NCI-H460 (cell line): ENCODE measurements at regions not wholly inside any gene's neighbourhood (a gene's known extent, or its start where the extent isn't known, plus 50 kb on each side); places are given as distances from the start of the nearest gene placed in this dataset.

ENCODE experiments used
- DNase-seq: peaks from one replicate; pipeline ENCODE4 v3.0.0-alpha.2; 2016; ENCODE audit warnings: low read depth; ENCODE audit errors: extremely low read depth

DNA sequence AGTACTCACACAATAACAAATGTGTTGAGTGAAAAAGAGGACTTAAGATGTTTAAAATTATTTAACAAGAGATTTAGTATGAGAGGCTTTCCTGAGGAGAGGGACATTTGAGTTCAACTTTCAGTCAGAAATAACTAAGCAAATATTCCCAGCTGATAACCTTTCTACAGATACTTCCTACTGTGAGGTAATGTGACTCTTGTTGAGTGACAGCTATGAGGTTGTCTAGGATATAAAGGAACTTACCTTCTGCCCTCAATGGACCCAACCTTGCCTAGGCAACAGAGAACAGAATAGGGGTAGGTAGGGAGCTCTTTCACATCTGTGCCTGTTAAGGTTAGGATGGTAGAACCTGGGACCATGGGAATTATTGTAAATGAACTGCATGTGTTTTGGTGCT lies 54.7 kb downstream of the GLUD2 start:
- no peak for DNase-seq

DNA sequence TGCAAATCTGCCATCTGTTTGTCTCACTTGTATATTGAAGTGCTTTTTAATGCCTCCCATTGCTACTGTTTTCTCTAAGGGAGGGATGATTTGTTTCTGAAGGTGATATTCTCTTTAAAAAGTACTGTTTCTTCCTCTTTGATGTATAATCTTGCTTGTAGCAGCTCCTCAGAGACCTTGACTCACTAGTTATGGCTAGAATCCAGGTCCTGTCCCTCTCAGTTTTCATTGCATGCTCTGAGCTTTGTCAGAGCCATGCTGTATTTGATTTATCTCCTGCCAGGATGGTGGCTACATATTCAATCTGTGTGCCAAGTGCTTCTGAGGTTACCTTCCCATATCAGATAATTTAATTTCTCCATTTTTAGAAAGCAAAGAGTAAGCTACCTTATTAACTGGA lies 56.0 kb downstream of the GLUD2 start:
- DNase-seq: no peak

GRCh38 chrX:121106484-121107235 lies 59.2 kb downstream of the GLUD2 start:
- DNase-seq: no peak

GRCh38 chrX:121109986-121110385 lies 62.6 kb downstream of the GLUD2 start:
- no peak for DNase-seq

DNA sequence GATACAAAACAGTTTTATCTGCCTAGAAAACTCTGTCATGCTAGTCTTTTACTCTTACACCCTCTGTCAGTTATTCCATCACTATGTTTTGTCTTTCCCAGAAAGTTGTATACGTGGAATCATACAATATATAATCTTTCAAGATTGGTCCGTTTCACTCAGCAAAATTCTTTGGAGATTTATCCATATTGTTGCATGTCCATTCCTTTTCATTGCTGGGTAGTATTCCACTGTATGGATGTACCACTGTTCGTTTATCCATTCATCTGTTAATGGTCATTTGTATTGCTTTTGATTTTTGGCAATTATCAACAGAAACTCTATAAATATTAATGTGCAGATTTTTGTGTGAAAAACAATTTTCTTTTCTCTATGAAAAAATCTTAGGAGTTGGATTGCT lies 63.1 kb downstream of the GLUD2 start:
- DNase-seq: no peak

DNA sequence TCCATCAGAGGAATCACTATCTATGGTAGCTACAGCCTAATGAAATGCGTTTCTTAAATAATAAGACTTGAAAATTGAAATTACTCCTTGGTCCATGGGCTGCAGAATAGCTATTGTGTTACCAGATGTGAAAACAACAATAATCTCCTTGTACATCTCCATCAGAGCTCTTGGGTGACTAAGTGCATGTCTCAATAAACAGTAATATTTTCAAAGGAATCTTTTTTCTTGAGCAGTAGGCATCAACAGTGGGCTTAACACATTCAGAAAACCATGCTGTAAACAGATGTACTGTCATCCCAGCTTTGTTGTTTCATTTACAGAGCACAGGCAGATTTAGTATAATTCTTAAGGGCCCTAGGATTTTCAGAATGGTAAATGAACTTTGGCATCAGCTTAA lies 67.3 kb downstream of the GLUD2 start:
- DNase-seq: no peak

DNA sequence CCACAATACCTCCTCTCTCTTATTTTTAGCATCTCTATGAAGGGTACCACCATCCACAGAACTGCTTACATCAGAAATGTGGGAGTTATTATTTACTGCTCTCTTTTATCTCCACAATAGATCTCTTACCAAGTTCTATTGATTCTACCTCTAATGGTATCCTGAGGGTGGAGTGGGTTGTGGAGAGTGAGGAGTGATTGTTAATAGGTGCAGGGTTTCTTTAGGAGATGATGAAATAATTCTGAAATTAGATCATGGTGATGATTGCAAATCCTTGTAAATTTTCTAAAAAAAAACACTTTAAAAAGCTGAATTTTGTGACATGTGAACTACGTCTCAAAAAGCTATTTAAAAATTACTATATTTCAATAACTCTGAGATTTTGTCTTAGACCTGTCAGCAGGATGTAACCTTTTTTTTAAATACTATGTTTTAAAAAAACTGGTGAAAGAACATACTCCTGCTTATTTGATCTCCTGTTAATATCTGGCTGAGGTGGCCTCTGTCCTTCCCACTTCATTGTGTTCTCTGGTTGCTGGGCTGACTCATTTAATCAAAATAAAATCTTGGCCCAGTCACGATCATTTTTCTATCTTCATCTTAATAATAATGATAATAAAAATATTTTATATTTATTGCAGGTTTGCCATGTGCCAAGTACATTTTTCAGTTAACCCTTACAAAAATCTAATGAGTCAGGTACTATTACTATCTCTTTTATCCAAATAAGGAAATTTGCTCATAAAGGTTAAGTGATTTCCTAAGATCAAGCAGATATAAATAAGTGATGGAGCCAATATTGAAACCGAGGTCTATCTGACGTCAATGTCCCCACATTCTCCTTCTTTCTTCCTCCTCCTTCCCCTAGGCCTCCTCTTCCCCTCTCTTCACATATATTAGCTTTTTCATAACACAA lies 73.5 kb downstream of the GLUD2 start:
- DNase-seq: no peak

GRCh38 chrX:121122332-121122731 lies 74.9 kb downstream of the GLUD2 start:
- no peak for DNase-seq

DNA sequence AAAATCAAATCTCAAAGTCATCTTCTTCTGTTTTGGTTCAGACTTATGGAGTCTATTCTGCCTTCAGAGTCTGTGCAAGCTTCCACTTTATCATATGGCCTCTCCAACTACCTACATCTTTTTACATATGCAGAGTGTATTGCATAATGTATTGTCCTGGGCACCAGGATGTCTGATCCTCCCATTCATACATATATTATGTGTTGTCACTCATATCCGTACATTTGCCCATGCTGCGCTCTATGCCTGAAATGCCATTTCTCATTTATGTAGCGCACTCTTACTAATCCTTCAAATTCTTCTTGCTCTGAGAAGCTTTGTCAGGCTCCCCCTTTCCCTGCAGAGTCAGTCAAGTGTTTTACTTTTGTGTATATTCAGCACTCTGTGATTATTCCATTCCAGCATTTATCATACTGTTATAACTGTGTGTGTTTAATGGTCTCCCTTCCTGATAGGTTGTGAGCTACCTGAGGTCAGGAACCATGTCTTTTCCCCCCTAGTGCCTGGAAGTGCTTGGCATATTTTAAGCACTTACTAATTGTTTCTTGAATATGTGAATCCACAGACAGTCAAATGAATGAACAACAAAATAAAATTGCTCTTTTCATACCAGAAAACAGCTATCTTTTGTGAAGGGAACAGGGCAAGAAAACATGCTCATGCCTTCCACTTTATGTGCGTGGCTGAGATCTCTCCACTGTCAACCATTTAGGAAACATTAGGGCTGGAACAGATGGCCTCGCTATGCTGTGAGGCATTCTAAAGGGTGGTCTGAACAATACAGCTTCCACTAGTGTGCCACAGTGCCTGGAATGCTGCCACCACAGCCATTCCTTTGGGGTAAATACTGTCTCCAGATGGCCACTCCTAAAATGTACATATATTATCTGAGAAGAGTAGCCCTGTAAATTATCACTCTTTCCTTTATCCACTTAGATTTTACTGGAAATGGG lies 81.8 kb downstream of the GLUD2 start:
- DNase-seq: no peak

DNA sequence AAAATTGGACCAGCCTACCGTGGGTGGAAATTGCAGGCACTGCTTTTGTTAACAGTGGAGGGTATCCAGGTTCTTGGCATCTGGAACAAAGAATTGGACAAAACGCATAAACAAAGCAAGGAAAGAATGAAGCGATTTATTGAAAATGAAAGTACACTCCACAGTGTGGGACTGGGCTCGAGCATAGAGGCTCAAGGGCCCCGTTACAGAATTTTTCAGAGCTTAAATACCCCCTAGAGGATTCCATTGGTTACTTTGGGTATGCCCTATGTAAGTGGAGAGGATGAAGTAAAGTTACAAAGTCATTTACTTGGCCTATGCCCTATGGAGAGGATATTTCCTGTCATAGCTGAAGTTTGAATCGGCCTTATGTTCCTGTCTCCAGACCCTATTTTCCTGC lies 85.3 kb downstream of the GLUD2 start:
- no peak for DNase-seq

- no peak for DNase-seq
These were observed 88.2 kb downstream of the GLUD2 start for GRCh38 chrX:121135488-121136207.

GRCh38 chrX:121146059-121146628 lies 98.7 kb downstream of the GLUD2 start:
- no peak for DNase-seq

- DNase-seq: no peak
These were observed 102.8 kb downstream of the GLUD2 start for GRCh38 chrX:121150217-121150616.

GRCh38 chrX:121151293-121151692 lies 103.9 kb downstream of the GLUD2 start:
- no peak for DNase-seq

DNA sequence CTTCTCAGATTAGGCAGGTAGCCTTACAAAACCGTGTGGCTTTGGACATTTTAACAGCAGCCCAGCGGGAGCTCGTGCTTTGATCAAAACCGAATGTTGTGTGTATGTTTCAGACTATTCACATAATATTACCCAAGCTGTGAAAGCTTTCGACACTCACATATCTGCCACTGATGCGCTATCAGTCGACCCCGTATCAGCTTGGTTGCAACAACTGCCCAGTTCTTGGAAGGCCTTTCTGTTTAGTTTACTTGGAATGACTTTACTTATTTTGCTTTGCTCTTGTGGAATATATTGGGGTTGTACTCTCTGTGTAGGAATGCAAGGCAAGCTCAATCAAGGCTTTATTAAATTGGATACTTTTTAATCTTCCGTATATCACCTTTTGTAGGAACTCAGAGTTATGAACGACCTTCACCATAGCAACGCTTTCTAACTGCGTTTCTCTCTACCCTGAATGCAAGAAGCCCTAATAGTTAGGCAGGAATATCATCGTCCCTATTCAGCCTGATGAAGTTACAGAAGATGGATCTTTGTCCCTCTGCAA lies 107.5 kb downstream of the GLUD2 start:
- no peak for DNase-seq

DNA sequence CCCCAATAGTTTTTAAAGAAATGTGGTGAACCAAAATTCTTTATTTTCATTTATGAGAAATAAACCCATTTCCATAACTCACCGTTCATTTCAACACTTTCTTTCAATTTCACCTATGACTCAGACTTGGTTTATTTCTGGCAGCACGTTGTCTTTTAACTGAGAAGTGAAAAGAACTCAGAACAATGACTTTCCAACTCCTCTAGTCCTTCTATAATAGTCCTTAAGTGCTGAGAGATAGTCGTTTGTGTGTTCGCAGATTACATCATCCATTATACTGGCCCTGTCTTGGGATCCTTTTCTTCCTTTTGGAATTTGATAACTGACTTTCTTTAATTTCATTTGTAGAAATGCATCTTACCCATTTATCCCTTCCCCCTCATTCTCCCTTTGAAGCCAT lies 113.6 kb downstream of the GLUD2 start:
- DNase-seq: no peak

DNA sequence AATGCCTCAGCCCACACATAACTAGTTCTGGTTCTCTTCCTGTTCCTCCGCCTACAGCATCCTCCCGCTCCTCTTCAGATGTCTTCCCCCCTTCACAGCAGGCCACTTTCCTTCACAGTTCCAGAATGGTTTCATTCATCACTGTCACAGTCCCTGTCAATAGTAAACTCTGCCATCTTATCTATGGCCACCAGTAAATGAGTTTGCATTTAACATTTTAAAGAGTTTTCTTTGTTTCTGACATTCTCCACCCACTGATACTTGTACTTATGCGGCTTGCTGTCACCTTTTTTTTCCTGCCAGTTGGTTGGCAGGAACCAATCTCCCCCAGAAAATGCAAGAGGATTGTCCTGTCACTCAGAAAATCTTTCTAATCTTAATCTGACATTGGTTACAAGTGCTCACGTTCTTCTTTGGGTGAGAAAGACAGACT lies 114.1 kb downstream of the GLUD2 start:
- no peak for DNase-seq

DNA sequence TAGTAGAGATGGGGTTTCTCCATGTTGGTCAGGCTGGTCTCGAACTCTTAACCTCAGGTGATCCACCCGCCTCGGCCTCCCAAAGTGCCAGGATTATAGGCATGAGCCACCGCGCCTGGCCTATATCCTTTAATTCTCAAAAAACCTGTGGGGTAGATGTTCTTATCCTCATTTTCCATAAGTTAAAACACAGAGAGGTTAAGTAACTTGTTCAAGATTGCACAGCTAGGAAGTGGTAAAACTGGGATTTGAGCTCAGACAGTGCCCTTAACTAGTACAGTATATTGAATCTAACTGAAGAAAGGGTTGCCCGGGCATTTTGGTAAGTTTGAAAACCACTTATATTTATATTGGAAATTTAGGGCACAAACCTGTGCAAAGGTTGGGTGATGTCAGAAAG lies 116.0 kb downstream of the GLUD2 start:
- DNase-seq: no peak

- no peak for DNase-seq
These were observed 118.5 kb downstream of the GLUD2 start for GRCh38 chrX:121165930-121166359.
